GM12878 (cell line): ENCODE measurements at regions not wholly inside any gene's neighbourhood (a gene's known extent, or its start where the extent isn't known, plus 50 kb on each side); places are given as distances from the start of the nearest gene placed in this dataset.

Experiments
- BRCA1 ChIP-seq: IDR thresholded peaks from 2 replicates; pipeline ENCODE4 v1.6.1; 2011; ENCODE audit warnings: low read depth, low read length, improper control_type of control experiment
- EP300 ChIP-seq, 2 experiments: fragments of 150-350 bp in 1 of 2; IDR thresholded peaks; 2 replicates each; pipeline ENCODE4 v1.6.1; 2011 to 2012; ENCODE audit warnings: low read depth in 2 of 2, low read length in 2 of 2, borderline replicate concordance in 1 of 2, improper control_type of control experiment in 1 of 2, inconsistent platforms in 1 of 2; ENCODE audit not compliant: control insufficient read depth in 1 of 2
- IKZF1 ChIP-seq: fragments of 450-650 bp; conservative IDR thresholded peaks from 2 replicates; pipeline ENCODE4 v1.6.1; 2017; ENCODE audit warnings: antibody characterized with exemption, mild to moderate bottlenecking
- POLR2A ChIP-seq: IDR thresholded peaks from 2 replicates; pipeline ENCODE4 v1.6.1; 2011; ENCODE audit warnings: low read depth, mild to moderate bottlenecking, low read length
- RAD21 ChIP-seq: IDR thresholded peaks from 2 replicates; pipeline ENCODE4 v1.6.1; 2011; ENCODE audit warnings: mild to moderate bottlenecking, low read depth, low read length, moderate library complexity; ENCODE audit not compliant: insufficient read depth
- RELA ChIP-seq: fragments of 450-650 bp; IDR thresholded peaks from 2 replicates; pipeline ENCODE4 v1.8.0; 2014; ENCODE audit warnings: borderline replicate concordance; ENCODE audit not compliant: partially characterized antibody
- SMAD1 ChIP-seq: fragments of 450-650 bp; IDR thresholded peaks from 2 replicates; pipeline ENCODE4 v1.6.1; 2018; ENCODE audit warnings: mild to moderate bottlenecking, low read depth; ENCODE audit not compliant: partially characterized antibody
- TCF7 ChIP-seq: IDR thresholded peaks from 2 replicates; pipeline ENCODE4 v1.6.1; 2014; ENCODE audit warnings: antibody characterized with exemption, borderline replicate concordance
- ZNF384 ChIP-seq: IDR thresholded peaks from 2 replicates; pipeline ENCODE4 v1.6.1; 2012; ENCODE audit warnings: low read depth, mild to moderate bottlenecking, low read length, improper control_type of control experiment, borderline replicate concordance
- TF ChIP-seq, protein P1 (sequence below): IDR thresholded peaks from 2 replicates; pipeline ENCODE4 v1.6.1; 2012; ENCODE audit warnings: mild to moderate bottlenecking, low read depth, low read length
- TF ChIP-seq, protein P2 (sequence below): fragments of 450-650 bp; formaldehyde crosslinking; IDR thresholded peaks from 2 replicates; pipeline ENCODE4 v1.5.0; 2022; ENCODE audit warnings: mild to moderate bottlenecking, missing genetic modification characterization
- TF ChIP-seq, protein P3 (sequence below), 3 experiments: IDR thresholded peaks in 2 of 3; conservative IDR thresholded peaks in 1 of 3; 2 replicates each; pipeline ENCODE4 v1.5.1; 2011; ENCODE audit warnings: low read depth in 3 of 3, low read length in 3 of 3, mild to moderate bottlenecking in 3 of 3, control low read depth in 2 of 3, moderate library complexity in 2 of 3, inconsistent platforms in 1 of 3, mixed read lengths in 1 of 3; ENCODE audit not compliant: control insufficient read depth in 2 of 3, insufficient read depth in 1 of 3; ENCODE audit errors: extremely low read depth in 1 of 3

- TF ChIP-seq, protein P1, sequence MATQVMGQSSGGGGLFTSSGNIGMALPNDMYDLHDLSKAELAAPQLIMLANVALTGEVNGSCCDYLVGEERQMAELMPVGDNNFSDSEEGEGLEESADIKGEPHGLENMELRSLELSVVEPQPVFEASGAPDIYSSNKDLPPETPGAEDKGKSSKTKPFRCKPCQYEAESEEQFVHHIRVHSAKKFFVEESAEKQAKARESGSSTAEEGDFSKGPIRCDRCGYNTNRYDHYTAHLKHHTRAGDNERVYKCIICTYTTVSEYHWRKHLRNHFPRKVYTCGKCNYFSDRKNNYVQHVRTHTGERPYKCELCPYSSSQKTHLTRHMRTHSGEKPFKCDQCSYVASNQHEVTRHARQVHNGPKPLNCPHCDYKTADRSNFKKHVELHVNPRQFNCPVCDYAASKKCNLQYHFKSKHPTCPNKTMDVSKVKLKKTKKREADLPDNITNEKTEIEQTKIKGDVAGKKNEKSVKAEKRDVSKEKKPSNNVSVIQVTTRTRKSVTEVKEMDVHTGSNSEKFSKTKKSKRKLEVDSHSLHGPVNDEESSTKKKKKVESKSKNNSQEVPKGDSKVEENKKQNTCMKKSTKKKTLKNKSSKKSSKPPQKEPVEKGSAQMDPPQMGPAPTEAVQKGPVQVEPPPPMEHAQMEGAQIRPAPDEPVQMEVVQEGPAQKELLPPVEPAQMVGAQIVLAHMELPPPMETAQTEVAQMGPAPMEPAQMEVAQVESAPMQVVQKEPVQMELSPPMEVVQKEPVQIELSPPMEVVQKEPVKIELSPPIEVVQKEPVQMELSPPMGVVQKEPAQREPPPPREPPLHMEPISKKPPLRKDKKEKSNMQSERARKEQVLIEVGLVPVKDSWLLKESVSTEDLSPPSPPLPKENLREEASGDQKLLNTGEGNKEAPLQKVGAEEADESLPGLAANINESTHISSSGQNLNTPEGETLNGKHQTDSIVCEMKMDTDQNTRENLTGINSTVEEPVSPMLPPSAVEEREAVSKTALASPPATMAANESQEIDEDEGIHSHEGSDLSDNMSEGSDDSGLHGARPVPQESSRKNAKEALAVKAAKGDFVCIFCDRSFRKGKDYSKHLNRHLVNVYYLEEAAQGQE = no peak
- TF ChIP-seq, protein P2, sequence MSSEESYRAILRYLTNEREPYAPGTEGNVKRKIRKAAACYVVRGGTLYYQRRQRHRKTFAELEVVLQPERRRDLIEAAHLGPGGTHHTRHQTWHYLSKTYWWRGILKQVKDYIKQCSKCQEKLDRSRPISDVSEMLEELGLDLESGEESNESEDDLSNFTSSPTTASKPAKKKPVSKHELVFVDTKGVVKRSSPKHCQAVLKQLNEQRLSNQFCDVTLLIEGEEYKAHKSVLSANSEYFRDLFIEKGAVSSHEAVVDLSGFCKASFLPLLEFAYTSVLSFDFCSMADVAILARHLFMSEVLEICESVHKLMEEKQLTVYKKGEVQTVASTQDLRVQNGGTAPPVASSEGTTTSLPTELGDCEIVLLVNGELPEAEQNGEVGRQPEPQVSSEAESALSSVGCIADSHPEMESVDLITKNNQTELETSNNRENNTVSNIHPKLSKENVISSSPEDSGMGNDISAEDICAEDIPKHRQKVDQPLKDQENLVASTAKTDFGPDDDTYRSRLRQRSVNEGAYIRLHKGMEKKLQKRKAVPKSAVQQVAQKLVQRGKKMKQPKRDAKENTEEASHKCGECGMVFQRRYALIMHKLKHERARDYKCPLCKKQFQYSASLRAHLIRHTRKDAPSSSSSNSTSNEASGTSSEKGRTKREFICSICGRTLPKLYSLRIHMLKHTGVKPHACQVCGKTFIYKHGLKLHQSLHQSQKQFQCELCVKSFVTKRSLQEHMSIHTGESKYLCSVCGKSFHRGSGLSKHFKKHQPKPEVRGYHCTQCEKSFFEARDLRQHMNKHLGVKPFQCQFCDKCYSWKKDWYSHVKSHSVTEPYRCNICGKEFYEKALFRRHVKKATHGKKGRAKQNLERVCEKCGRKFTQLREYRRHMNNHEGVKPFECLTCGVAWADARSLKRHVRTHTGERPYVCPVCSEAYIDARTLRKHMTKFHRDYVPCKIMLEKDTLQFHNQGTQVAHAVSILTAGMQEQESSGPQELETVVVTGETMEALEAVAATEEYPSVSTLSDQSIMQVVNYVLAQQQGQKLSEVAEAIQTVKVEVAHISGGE (CRISPR knock-in tag) = no peak
- TF ChIP-seq, protein P3, sequence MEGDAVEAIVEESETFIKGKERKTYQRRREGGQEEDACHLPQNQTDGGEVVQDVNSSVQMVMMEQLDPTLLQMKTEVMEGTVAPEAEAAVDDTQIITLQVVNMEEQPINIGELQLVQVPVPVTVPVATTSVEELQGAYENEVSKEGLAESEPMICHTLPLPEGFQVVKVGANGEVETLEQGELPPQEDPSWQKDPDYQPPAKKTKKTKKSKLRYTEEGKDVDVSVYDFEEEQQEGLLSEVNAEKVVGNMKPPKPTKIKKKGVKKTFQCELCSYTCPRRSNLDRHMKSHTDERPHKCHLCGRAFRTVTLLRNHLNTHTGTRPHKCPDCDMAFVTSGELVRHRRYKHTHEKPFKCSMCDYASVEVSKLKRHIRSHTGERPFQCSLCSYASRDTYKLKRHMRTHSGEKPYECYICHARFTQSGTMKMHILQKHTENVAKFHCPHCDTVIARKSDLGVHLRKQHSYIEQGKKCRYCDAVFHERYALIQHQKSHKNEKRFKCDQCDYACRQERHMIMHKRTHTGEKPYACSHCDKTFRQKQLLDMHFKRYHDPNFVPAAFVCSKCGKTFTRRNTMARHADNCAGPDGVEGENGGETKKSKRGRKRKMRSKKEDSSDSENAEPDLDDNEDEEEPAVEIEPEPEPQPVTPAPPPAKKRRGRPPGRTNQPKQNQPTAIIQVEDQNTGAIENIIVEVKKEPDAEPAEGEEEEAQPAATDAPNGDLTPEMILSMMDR (IDR thresholded peaks at IDR 0.05 in 2 of 3, conservative IDR thresholded peaks at IDR 0.05 in 1 of 3; ENCODE audit: control insufficient read depth in 2 of 3, extremely low read depth in 1 of 3, insufficient read depth in 1 of 3, low read depth in 3 of 3, low read length in 3 of 3) = no peak
- TF ChIP-seq IKZF1 = no peak
- no peak for TF ChIP-seq RELA
- TF ChIP-seq BRCA1 = no peak
- no peak for TF ChIP-seq ZNF384
- TF ChIP-seq TCF7 = no peak
- TF ChIP-seq POLR2A = no peak
- no peak for TF ChIP-seq SMAD1
- TF ChIP-seq EP300 (IDR thresholded peaks at IDR 0.05; ENCODE audit: borderline replicate concordance in 1 of 2, control insufficient read depth in 1 of 2, low read depth in 2 of 2, low read length in 2 of 2) = no peak
- TF ChIP-seq RAD21 = no peak
These were observed 1076.1 kb upstream of the NCAM2 start for GRCh38 chr21:19922122-19922521.
